Fibroblast of lung (primary cell): ENCODE measurements at regions not wholly inside any gene's neighbourhood (a gene's known extent, or its start where the extent isn't known, plus 50 kb on each side); places are given as distances from the start of the nearest gene placed in this dataset.
A peak's percentile ranks its signal among the peaks of the same experiment; 100 is the strongest.
"Not testable (repeated sequence)": the region's sequence is repeated elsewhere in the genome, so short reads cannot be mapped to it uniquely, and the experiment has no call there.

Experiments
- DNase-seq, 2 donors: peaks; one replicate each; pipeline versions ENCODE4 v3.0.0 to v3.0.0-alpha.2; 2010; ENCODE audit warnings: low read depth in 2 of 2
- H2AFZ ChIP-seq: 2 replicates; pipeline ENCODE4 v1.5.1; 2012; ENCODE audit warnings: low read length, control low read depth, inconsistent platforms
- H3K27ac ChIP-seq: 2 replicates; pipeline ENCODE4 v1.5.1; 2011; ENCODE audit warnings: low read length, control low read depth; ENCODE audit not compliant: insufficient read depth
- H3K27me3 ChIP-seq: 2 replicates; pipeline ENCODE4 v1.5.1; 2011; ENCODE audit warnings: mild to moderate bottlenecking, low read length; ENCODE audit not compliant: control insufficient read depth, insufficient read depth
- H3K36me3 ChIP-seq: 2 replicates; pipeline ENCODE4 v1.5.1; 2011; ENCODE audit warnings: low read length; ENCODE audit not compliant: control insufficient read depth, insufficient read depth
- H3K4me1 ChIP-seq: 2 replicates; pipeline ENCODE4 v1.5.1; 2011; ENCODE audit warnings: low read length; ENCODE audit not compliant: control insufficient read depth, insufficient read depth; ENCODE audit errors: extremely low read depth
- H3K4me2 ChIP-seq: 2 replicates; pipeline ENCODE4 v1.5.1; 2011; ENCODE audit warnings: low read length, control low read depth; ENCODE audit not compliant: insufficient read depth; ENCODE audit errors: extremely low read depth
- H3K4me3 ChIP-seq, 4 experiments: fragments of 200-600 bp in 1 of 4; sonication (generic) in 1 of 4; replicated peaks in 1 of 4; 2 replicates each; pipeline ENCODE4 v1.5.1; 2011 to 2016; ENCODE audit warnings: low read length in 4 of 4, low read depth in 3 of 4, mild to moderate bottlenecking in 3 of 4, control low read depth in 2 of 4, inconsistent platforms in 1 of 4, mixed read lengths in 1 of 4; ENCODE audit not compliant: insufficient read depth in 1 of 4; ENCODE audit errors: control extremely low read depth in 1 of 4
- H3K79me2 ChIP-seq: 2 replicates; pipeline ENCODE4 v1.5.1; 2012; ENCODE audit warnings: mild to moderate bottlenecking, low read length, inconsistent platforms; ENCODE audit not compliant: control insufficient read depth, insufficient read depth
- H3K9ac ChIP-seq: 2 replicates; pipeline ENCODE4 v1.5.1; 2011; ENCODE audit warnings: mild to moderate bottlenecking, low read length, control low read depth; ENCODE audit not compliant: insufficient read depth
- H3K9me3 ChIP-seq: 2 replicates; pipeline ENCODE4 v1.5.1; 2012; ENCODE audit warnings: low read depth, low read length; ENCODE audit not compliant: control insufficient read depth, insufficient read depth
- H4K20me1 ChIP-seq: 2 replicates; pipeline ENCODE4 v1.5.1; 2011; ENCODE audit warnings: low read length; ENCODE audit not compliant: control insufficient read depth, insufficient read depth; ENCODE audit errors: extremely low read depth
- EZH2 ChIP-seq: IDR thresholded peaks from 2 replicates; pipeline ENCODE4 v1.5.1; 2012; ENCODE audit warnings: low read length, control low read depth, mild to moderate bottlenecking; ENCODE audit errors: missing control alignments
- TF ChIP-seq, protein P1 (sequence below), 2 donors: IDR thresholded peaks in 1 of 2; conservative IDR thresholded peaks in 1 of 2; 1 replicate in 1 of 2; 2 replicates in 1 of 2; pipeline ENCODE4 v1.5.1; 2011 to 2012; ENCODE audit warnings: low read length in 2 of 2, control low read depth in 1 of 2, inconsistent platforms in 1 of 2, low read depth in 1 of 2, mild to moderate bottlenecking in 1 of 2

DNA sequence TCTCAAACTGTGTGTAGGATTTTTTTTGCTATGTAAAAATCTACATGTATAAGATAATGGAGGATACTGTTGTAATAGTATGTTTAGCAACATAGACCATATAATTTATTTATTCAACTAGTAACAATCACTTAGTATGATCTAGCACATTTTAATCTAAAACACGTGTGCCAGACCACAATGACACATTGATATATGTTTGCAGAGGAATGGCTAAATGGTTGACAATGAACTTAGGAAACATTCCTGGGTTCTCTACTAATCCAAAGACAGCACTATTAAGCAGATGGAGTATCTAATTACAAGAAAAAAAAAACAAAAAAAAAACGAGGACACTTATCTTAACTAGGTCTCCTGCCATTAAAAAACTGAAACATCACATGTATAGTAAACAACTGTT is 261.7 kb upstream of the PAPPA start:
- Histone ChIP-seq H3K27me3 (no peaks in the 10 kb centered on the region), H3K36me3 (no peaks in the 10 kb centered on the region), H3K9me3 (no peaks in the 10 kb centered on the region), H3K4me1 (no peaks in the 10 kb centered on the region), H3K79me2 (no peaks in the 10 kb centered on the region), H3K9ac (no peak overlapping the region), H3K4me2 (no peak overlapping the region), H2AFZ (no peak overlapping the region), H3K27ac (no peak overlapping the region), H4K20me1 (no peaks in the 10 kb centered on the region), H3K4me3 (no peak overlapping the region)
- peak; percentile 84 to 85 for DNase-seq
- TF ChIP-seq EZH2: no peak
- TF ChIP-seq, protein P1, sequence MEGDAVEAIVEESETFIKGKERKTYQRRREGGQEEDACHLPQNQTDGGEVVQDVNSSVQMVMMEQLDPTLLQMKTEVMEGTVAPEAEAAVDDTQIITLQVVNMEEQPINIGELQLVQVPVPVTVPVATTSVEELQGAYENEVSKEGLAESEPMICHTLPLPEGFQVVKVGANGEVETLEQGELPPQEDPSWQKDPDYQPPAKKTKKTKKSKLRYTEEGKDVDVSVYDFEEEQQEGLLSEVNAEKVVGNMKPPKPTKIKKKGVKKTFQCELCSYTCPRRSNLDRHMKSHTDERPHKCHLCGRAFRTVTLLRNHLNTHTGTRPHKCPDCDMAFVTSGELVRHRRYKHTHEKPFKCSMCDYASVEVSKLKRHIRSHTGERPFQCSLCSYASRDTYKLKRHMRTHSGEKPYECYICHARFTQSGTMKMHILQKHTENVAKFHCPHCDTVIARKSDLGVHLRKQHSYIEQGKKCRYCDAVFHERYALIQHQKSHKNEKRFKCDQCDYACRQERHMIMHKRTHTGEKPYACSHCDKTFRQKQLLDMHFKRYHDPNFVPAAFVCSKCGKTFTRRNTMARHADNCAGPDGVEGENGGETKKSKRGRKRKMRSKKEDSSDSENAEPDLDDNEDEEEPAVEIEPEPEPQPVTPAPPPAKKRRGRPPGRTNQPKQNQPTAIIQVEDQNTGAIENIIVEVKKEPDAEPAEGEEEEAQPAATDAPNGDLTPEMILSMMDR (conservative IDR thresholded peaks at IDR 0.05 in 1 of 2, IDR thresholded peaks at IDR 0.05 in 1 of 2; ENCODE audit: low read depth in 1 of 2, low read length in 2 of 2): no peak

DNA sequence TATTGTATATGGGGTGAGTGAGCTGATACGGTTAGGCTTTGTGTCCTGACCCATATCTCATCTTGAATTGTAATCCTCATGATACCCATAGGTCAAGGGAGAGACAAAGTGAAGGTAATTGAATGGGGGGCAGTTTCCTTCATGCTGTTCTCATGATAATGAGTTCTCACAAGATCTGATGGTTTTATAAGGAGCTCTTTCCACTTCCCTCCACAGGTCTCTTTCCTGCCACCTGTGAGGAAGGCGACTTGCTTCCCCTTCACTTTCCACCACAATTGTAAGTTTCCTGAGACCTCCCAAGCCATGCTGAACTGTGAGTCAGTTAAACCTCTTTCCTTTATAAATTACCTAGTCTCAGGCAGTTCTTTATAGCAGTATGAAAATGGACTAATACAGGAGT is 255.1 kb upstream of the PAPPA start:
- H3K4me2 ChIP-seq, H3K4me1 ChIP-seq, H3K4me3 ChIP-seq, H3K27ac ChIP-seq, H2AFZ ChIP-seq, DNase-seq, H3K79me2 ChIP-seq, H3K9ac ChIP-seq, H4K20me1 ChIP-seq, H3K36me3 ChIP-seq, H3K9me3 ChIP-seq, H3K27me3 ChIP-seq: not testable (repeated sequence)

DNA sequence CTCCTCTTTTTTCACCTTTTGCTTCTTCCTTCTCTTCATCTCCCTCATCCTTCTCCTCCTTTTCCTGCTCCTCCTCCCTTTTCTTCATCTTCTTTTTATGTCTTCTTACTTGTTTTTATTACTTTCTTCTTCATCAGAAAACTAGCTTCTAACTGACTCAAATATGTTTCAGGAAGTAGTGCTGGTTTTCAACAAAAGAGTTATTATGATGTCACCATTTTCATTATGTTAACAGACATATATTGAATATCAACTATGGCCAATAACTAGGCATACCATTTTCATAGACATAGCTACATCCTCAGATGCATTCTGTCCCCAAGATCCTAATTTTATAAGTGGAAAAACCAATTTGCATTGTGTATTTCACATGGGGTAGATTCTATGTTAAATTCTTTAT is 252.9 kb upstream of the PAPPA start:
- Histone ChIP-seq H3K79me2 (no peaks in the 10 kb centered on the region), H3K36me3 (no peaks in the 10 kb centered on the region), H3K27ac (no peak overlapping the region), H3K9me3 (no peaks in the 10 kb centered on the region), H3K4me1 (no peaks in the 10 kb centered on the region), H3K9ac (no peak overlapping the region), H3K4me3 (no peak overlapping the region), H4K20me1 (no peaks in the 10 kb centered on the region), H2AFZ (no peak overlapping the region), H3K27me3 (no peaks in the 10 kb centered on the region), H3K4me2 (no peak overlapping the region)
- DNase-seq: no peak
- no peak for TF ChIP-seq EZH2
- TF ChIP-seq, protein P1 (conservative IDR thresholded peaks at IDR 0.05 in 1 of 2, IDR thresholded peaks at IDR 0.05 in 1 of 2; ENCODE audit: low read depth in 1 of 2, low read length in 2 of 2): no peak

DNA sequence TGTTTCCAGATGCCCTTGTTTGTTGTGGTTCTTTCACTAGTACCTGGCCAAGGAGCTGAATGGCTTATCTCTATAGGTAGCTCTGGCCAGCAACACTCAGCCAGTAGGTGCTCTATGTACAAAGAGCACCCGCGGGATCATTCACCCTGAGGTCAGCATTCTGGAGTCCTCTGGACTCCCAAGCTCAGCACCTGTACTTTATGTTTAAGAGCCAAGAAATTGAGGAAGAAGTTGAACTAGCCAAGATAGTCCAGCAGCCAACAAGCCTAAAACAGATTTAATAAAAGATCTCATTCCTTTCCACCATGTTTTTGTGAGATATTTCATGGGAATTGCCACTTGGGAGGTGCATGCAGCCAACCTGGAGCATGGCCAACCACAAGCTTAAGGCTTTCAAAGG is 242.6 kb upstream of the PAPPA start:
- Histone ChIP-seq H3K79me2 (no peaks in the 10 kb centered on the region), H2AFZ (no peak overlapping the region), H3K27ac (no peak overlapping the region), H3K4me2 (no peak overlapping the region), H3K27me3 (no peaks in the 10 kb centered on the region), H3K36me3 (no peaks in the 10 kb centered on the region), H3K4me1 (peaks cover 3% of the 10 kb centered on the region), H3K9ac (no peak overlapping the region), H3K9me3 (no peaks in the 10 kb centered on the region), H3K4me3 (no peak overlapping the region), H4K20me1 (no peaks in the 10 kb centered on the region)
- DNase-seq: no peak
- TF ChIP-seq, protein P1 (conservative IDR thresholded peaks at IDR 0.05 in 1 of 2, IDR thresholded peaks at IDR 0.05 in 1 of 2; ENCODE audit: low read depth in 1 of 2, low read length in 2 of 2): no peak
- no peak for TF ChIP-seq EZH2
